Smooth muscle cell (in vitro differentiated cells): ENCODE measurements at regions not wholly inside any gene's neighbourhood (a gene's known extent, or its start where the extent isn't known, plus 50 kb on each side); places are given as distances from the start of the nearest gene placed in this dataset.

Source experiments
- DNase-seq: peaks from one replicate; lab custom pipeline; 2025; ENCODE audit not compliant: unreplicated experiment; lab: John Stamatoyannopoulos, UW
- H2AFZ ChIP-seq: fragments of 200-600 bp; sonication (generic); 2 replicates; pipeline ENCODE4 v1.6.0; 2016; ENCODE audit warnings: antibody characterized with exemption, low read depth, mild to moderate bottlenecking
- H3F3A ChIP-seq: fragments of 200-600 bp; sonication (generic); 2 replicates; pipeline ENCODE4 v1.6.0; 2017; ENCODE audit warnings: antibody characterized with exemption, low read depth
- H3K27ac ChIP-seq: fragments of 200-600 bp; sonication (generic); 2 replicates; pipeline ENCODE4 v1.5.1; 2016; ENCODE audit warnings: low read depth, mild to moderate bottlenecking
- H3K27me3 ChIP-seq: fragments of 200-600 bp; sonication (generic); 2 replicates; pipeline ENCODE4 v1.6.1; 2016; ENCODE audit warnings: low read depth, mild to moderate bottlenecking
- H3K36me3 ChIP-seq: fragments of 200-600 bp; sonication (generic); 2 replicates; pipeline ENCODE4 v1.5.1; 2016; ENCODE audit warnings: low read depth
- H3K4me1 ChIP-seq: fragments of 200-600 bp; sonication (generic); 2 replicates; pipeline ENCODE4 v1.5.1; 2016; ENCODE audit warnings: low read depth
- H3K4me2 ChIP-seq: fragments of 200-600 bp; sonication (generic); 2 replicates; pipeline ENCODE4 v1.6.0; 2016; ENCODE audit warnings: mild to moderate bottlenecking
- H3K4me3 ChIP-seq: fragments of 200-600 bp; sonication (generic); 2 replicates; pipeline ENCODE4 v1.5.1; 2016; ENCODE audit warnings: mild to moderate bottlenecking
- H3K79me2 ChIP-seq: fragments of 200-600 bp; sonication (generic); 2 replicates; pipeline ENCODE4 v1.6.0; 2016; ENCODE audit warnings: low read depth, mild to moderate bottlenecking
- H3K9ac ChIP-seq: fragments of 200-600 bp; sonication (generic); 2 replicates; pipeline ENCODE4 v1.6.0; 2016; ENCODE audit warnings: low read depth
- H3K9me3 ChIP-seq: fragments of 200-600 bp; sonication (generic); replicated peaks from 2 replicates; pipeline ENCODE4 v1.5.1; 2016; ENCODE audit warnings: low read depth
- H4K20me1 ChIP-seq: fragments of 200-600 bp; sonication (generic); 2 replicates; pipeline ENCODE4 v1.6.0; 2016; ENCODE audit warnings: low read depth
- WGBS: methylation state at CpG from one replicate; pipeline ENCODE4 v1.1.7; 2016; ENCODE audit warnings: low lambda C conversion rate; 5-methylcytosine and 5-hydroxymethylcytosine counted together
- TF ChIP-seq, protein P1 (sequence below): fragments of 200-600 bp; sonication (generic); IDR thresholded peaks from 2 replicates; pipeline ENCODE4 v1.5.1; 2017; ENCODE audit warnings: borderline replicate concordance, mild to moderate bottlenecking, antibody characterized with exemption; ENCODE audit not compliant: insufficient read depth, poor library complexity, severe bottlenecking

- WGBS, result 38% methylated on average over 7 of the region's 8 CpGs
- TF ChIP-seq, protein P1, sequence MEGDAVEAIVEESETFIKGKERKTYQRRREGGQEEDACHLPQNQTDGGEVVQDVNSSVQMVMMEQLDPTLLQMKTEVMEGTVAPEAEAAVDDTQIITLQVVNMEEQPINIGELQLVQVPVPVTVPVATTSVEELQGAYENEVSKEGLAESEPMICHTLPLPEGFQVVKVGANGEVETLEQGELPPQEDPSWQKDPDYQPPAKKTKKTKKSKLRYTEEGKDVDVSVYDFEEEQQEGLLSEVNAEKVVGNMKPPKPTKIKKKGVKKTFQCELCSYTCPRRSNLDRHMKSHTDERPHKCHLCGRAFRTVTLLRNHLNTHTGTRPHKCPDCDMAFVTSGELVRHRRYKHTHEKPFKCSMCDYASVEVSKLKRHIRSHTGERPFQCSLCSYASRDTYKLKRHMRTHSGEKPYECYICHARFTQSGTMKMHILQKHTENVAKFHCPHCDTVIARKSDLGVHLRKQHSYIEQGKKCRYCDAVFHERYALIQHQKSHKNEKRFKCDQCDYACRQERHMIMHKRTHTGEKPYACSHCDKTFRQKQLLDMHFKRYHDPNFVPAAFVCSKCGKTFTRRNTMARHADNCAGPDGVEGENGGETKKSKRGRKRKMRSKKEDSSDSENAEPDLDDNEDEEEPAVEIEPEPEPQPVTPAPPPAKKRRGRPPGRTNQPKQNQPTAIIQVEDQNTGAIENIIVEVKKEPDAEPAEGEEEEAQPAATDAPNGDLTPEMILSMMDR, result no peak
- Histone ChIP-seq H3F3A (peaks cover 15% of the 10 kb centered on the region), H3K4me3 (no peak overlapping the region), H3K27ac (no peak overlapping the region), H3K9me3 (no peaks in the 10 kb centered on the region), H3K9ac (no peak overlapping the region), H2AFZ (no peak overlapping the region), H3K79me2 (no peaks in the 10 kb centered on the region), H3K27me3 (no peaks in the 10 kb centered on the region), H4K20me1 (no peaks in the 10 kb centered on the region), H3K36me3 (no peaks in the 10 kb centered on the region), H3K4me2 (no peak overlapping the region), H3K4me1 (peaks cover 5% of the 10 kb centered on the region)
- DNase-seq, result no peak
These were observed 81.4 kb downstream of the SPATA31C2 start for GRCh38 chr9:88056876-88057275.

GRCh38 chr9:88053856-88054501, 79.6 kb upstream of the CDK20 start:
- WGBS, result 92% methylated on average over 9 of the region's 9 CpGs
- TF ChIP-seq, protein P1, result no peak

DNA sequence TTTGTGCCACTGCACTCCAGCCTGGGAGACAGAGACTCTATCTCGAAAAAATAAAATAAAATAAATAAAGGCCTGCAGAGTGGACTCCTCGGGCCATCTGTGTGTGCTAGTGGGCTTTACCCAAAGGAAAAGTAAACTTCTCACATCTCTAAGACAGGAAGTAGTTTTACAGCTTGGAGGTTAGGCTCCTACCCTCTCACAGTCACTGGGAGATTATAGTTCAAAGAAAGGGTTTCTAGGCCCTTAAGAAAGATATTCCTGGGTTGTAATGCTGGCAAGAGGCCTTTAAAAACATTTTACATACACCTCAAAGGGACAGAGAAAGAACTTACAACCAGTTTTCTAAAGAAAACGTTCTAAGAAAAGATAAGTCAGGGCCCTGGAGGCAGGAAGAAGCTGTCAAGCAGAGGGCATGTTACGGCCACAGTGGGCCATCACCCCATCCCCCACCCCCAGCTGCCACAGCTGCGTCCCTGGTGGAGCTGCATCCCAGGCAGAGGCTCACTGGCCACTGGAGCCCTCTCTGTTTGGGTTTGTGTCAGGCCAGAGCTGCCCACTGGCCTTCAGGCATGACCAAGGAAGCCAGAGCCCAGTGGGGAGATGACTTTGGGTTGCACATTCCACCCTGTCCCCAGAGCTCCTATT, 78.1 kb upstream of the CDK20 start:
- no peak overlapping the region for H3K4me3 ChIP-seq
- H3K4me2 ChIP-seq, result peak overlapping the region; percentile 44
- 15% methylated on average over 5 of the region's 5 CpGs for WGBS
- H3K27ac ChIP-seq, result peak overlapping the region; percentile 66
- peaks cover 6% of the 10 kb centered on the region for H3F3A ChIP-seq
- H2AFZ ChIP-seq, result peak overlapping the region; percentile 69
- DNase-seq, result no peak
- TF ChIP-seq, protein P1, result no peak
- no peaks in the 10 kb centered on the region for H3K79me2 ChIP-seq
- no peak overlapping the region for H3K9ac ChIP-seq
- H3K9me3 ChIP-seq, result no peaks in the 10 kb centered on the region
- no peaks in the 10 kb centered on the region for H4K20me1 ChIP-seq
- H3K4me1 ChIP-seq, result peaks cover 5% of the 10 kb centered on the region
- H3K27me3 ChIP-seq, result no peaks in the 10 kb centered on the region
- no peaks in the 10 kb centered on the region for H3K36me3 ChIP-seq

More at GRCh38 chr9:88053856-88054501, 79.6 kb upstream of the CDK20 start:
- no peaks in the 10 kb centered on the region for H3K27me3 ChIP-seq
- H2AFZ ChIP-seq, result no peak overlapping the region
- H3K36me3 ChIP-seq, result no peaks in the 10 kb centered on the region
- no peak overlapping the region for H3K9ac ChIP-seq
- H3K27ac ChIP-seq, result no peak overlapping the region
- peaks cover 5% of the 10 kb centered on the region for H3K4me1 ChIP-seq
- H3K9me3 ChIP-seq, result no peaks in the 10 kb centered on the region
- H3K4me3 ChIP-seq, result no peak overlapping the region
- H3F3A ChIP-seq, result peaks cover 6% of the 10 kb centered on the region
- H3K79me2 ChIP-seq, result no peaks in the 10 kb centered on the region
- no peak for DNase-seq
- H3K4me2 ChIP-seq, result no peak overlapping the region
- no peaks in the 10 kb centered on the region for H4K20me1 ChIP-seq
